ENCODE measurements at regions not wholly inside any gene's neighbourhood (a gene's known extent, or its start where the extent isn't known, plus 50 kb on each side); places are given as distances from the start of the nearest gene placed in this dataset.

DNA sequence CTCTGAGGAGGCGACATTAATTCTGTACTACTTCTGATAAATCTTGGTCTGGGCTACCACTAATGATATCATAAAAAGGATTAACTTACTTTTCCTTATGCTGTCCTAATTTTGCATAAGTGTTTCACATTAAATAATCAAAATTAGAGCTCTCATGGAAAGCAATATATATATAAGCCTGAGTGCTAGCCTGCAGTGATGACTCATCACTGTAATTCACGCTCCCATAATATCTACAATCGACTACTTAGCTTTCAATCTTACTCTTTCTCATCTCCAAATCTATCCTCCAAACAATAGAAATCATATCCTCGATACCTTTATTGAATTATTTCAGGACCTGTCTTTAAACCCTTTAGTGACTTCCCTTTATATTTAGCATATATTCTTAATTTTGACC lies 701.3 kb downstream of the RERGL start:
- Histone ChIP-seq H3T11ph (ENCODE audit: low read length) (no peak overlapping the region), H3K9me3 (ENCODE audit: control insufficient read depth, low read depth, low read length) (no peaks in the 10 kb centered on the region), H2BK120ac (ENCODE audit: low read depth, low read length, poor library complexity, severe bottlenecking) (no peak overlapping the region), H3K4ac (ENCODE audit: low read depth, low read length) (no peak overlapping the region), H2BK5ac (ENCODE audit: insufficient read length, low read length) (no peak overlapping the region), H4K5ac (ENCODE audit: insufficient read length, low read depth, low read length) (no peak overlapping the region), H3K23me2 (ENCODE audit: insufficient read length, low read depth, low read length, poor library complexity, severe bottlenecking) (no peaks in the 10 kb centered on the region), H3K14ac (ENCODE audit: insufficient read depth, low read length) (no peak overlapping the region), H3K4me2 (ENCODE audit: insufficient read depth, insufficient read length, low read length) (no peak overlapping the region), H2BK12ac (ENCODE audit: insufficient read length, low read depth, low read length) (no peak overlapping the region), H2BK15ac (ENCODE audit: low read depth, low read length) (no peak overlapping the region), H3K79me2 (ENCODE audit: insufficient read depth, low read length) (no peaks in the 10 kb centered on the region), H4K91ac (ENCODE audit: insufficient read length, low read depth, low read length) (no peak overlapping the region), H2BK20ac (ENCODE audit: low read depth, low read length, poor library complexity, severe bottlenecking) (no peak overlapping the region), H3K9ac (ENCODE audit: extremely low read depth, insufficient read length, low read length) (no peak overlapping the region), H3K23ac (ENCODE audit: insufficient read length, low read depth, low read length) (no peak overlapping the region), H3K79me1 (ENCODE audit: insufficient read depth, low read depth, low read length, poor library complexity, severe bottlenecking) (no peaks in the 10 kb centered on the region), H2AFZ (ENCODE audit: low read length) (no peak overlapping the region), H3K56ac (ENCODE audit: insufficient read length, low read depth, low read length) (no peak overlapping the region), H3K27ac (ENCODE audit: insufficient read length, low read depth, low read length) (no peak overlapping the region), H4K8ac (replicated peaks; ENCODE audit: insufficient read length, low read depth, low read length) (no peak overlapping the region), H3K4me1 (ENCODE audit: insufficient read depth, low read length) (no peaks in the 10 kb centered on the region), H2AK5ac (ENCODE audit: insufficient read length, low read length) (no peak overlapping the region), H4K20me1 (ENCODE audit: control insufficient read depth, insufficient read depth, insufficient read length) (no peaks in the 10 kb centered on the region), H3K27me3 (ENCODE audit: insufficient read depth, low read length) (no peaks in the 10 kb centered on the region), H3K18ac (ENCODE audit: insufficient read length, low read depth, low read length) (no peak overlapping the region)
- TF ChIP-seq, protein P1, sequence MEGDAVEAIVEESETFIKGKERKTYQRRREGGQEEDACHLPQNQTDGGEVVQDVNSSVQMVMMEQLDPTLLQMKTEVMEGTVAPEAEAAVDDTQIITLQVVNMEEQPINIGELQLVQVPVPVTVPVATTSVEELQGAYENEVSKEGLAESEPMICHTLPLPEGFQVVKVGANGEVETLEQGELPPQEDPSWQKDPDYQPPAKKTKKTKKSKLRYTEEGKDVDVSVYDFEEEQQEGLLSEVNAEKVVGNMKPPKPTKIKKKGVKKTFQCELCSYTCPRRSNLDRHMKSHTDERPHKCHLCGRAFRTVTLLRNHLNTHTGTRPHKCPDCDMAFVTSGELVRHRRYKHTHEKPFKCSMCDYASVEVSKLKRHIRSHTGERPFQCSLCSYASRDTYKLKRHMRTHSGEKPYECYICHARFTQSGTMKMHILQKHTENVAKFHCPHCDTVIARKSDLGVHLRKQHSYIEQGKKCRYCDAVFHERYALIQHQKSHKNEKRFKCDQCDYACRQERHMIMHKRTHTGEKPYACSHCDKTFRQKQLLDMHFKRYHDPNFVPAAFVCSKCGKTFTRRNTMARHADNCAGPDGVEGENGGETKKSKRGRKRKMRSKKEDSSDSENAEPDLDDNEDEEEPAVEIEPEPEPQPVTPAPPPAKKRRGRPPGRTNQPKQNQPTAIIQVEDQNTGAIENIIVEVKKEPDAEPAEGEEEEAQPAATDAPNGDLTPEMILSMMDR (conservative IDR thresholded peaks at IDR 0.05) = no peak
- Mint-ChIP-seq H3K36me3 (ENCODE audit: insufficient read depth in 1 of 3, low read depth in 3 of 3) (peaks cover 0 to 4% (median 0%) of the 10 kb centered on the region in 3 experiments; a peak in 1 of 7 replicates), H3K27ac (no peak overlapping the region), H3K9me3 (peaks cover under 1 to 3% of the 10 kb centered on the region in 2 experiments; a peak in 2 of 5 replicates), H3K4me3 (no peak overlapping the region), H3K27me3 (ENCODE audit: low read depth) (no peaks in the 10 kb centered on the region), H3K4me1 (no peaks in the 10 kb centered on the region)
- WGBS (ENCODE audit: extremely low coverage, insufficient read length, low lambda C conversion rate) = 100% methylated on average over 3 of the region's 4 CpGs
- DNase-seq = no peak
